Astrocyte of the cerebellum (primary cell): ENCODE measurements at regions not wholly inside any gene's neighbourhood (a gene's known extent, or its start where the extent isn't known, plus 50 kb on each side); places are given as distances from the start of the nearest gene placed in this dataset.
"Not testable (repeated sequence)": the region's sequence is repeated elsewhere in the genome, so short reads cannot be mapped to it uniquely, and the experiment has no call there.

Source experiments
- DNase-seq: peaks from one replicate; pipeline ENCODE4 v3.0.0-alpha.2; 2011; ENCODE audit warnings: low read depth
- H3K4me3 ChIP-seq: 2 replicates; pipeline ENCODE4 v1.5.1; 2011; ENCODE audit warnings: mild to moderate bottlenecking, low read depth, low read length, moderate library complexity
- CTCF ChIP-seq: IDR thresholded peaks from 2 replicates; pipeline ENCODE4 v1.5.1; 2012; ENCODE audit warnings: low read length, low read depth, moderate library complexity, mild to moderate bottlenecking; ENCODE audit errors: missing control alignments
- in situ Hi-C: cut with HindIII; loops from 2 replicates; pipeline ENCODE4 v1.10.0; 2017; ENCODE audit warnings: low sequenced_read_pairs

GRCh38 chr3:177802151-177802900 lies 605.0 kb upstream of the TBL1XR1 start:
- no peak for DNase-seq
- TF ChIP-seq CTCF = no peak
- in situ Hi-C loops = no loop called here
- no peak overlapping the region for H3K4me3 ChIP-seq

GRCh38 chr3:177803500-177803899 lies 606.2 kb upstream of the TBL1XR1 start:
- H3K4me3 ChIP-seq = no peak overlapping the region
- no peak for DNase-seq
- no peak for TF ChIP-seq CTCF
- in situ Hi-C loops = no loop called here

- DNase-seq = no peak
- H3K4me3 ChIP-seq = no peak overlapping the region
- in situ Hi-C loops = no loop called here
- no peak for TF ChIP-seq CTCF
Measured at GRCh38 chr3:177804032-177804431, 606.8 kb upstream of the TBL1XR1 start.

GRCh38 chr3:177804646-177805045 lies 607.4 kb upstream of the TBL1XR1 start:
- in situ Hi-C loops = no loop called here
- TF ChIP-seq CTCF = no peak
- DNase-seq = no peak
- H3K4me3 ChIP-seq = no peak overlapping the region

- in situ Hi-C loops = no loop called here
- no peak for DNase-seq
- H3K4me3 ChIP-seq = no peak overlapping the region
- no peak for TF ChIP-seq CTCF
Measured at GRCh38 chr3:177807150-177807875, 610.0 kb upstream of the TBL1XR1 start.

GRCh38 chr3:177808928-177809478 lies 611.7 kb upstream of the TBL1XR1 start:
- in situ Hi-C loops, H3K4me3 ChIP-seq, DNase-seq: not testable (repeated sequence)

GRCh38 chr3:177810162-177810623 lies 612.9 kb upstream of the TBL1XR1 start:
- no peak for DNase-seq
- in situ Hi-C loops = no loop called here
- no peak overlapping the region for H3K4me3 ChIP-seq
- no peak for TF ChIP-seq CTCF
